ENCODE measurements at regions not wholly inside any gene's neighbourhood (a gene's known extent, or its start where the extent isn't known, plus 50 kb on each side); places are given as distances from the start of the nearest gene placed in this dataset.

DNA sequence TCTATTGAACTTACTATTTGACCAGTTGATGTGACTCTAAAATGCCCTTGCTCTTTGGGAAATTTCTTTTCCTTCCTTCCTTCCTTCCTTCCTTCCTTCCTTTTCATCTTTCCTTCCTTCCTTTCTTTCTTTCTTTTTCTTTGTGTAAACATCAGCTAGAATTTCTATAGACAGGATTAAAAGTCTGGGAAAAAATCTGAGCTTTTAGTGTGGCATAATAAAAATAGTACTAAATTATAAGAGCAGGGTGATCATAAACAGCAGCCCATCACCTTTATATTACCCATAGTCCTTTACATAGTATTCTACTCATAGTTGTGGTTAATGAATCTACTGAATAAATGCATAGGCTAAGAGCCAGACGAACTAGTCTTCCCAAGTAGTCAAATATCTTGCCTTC, 281.0 kb upstream of the DAB1 start:
- TF ChIP-seq POLR2A (IDR thresholded peaks at IDR 0.05): no peak
- no peak for TF ChIP-seq CTCF (IDR thresholded peaks at IDR 0.05)

Data from body of pancreas (tissue), 4 donors.